HUES6 (cell line): ENCODE measurements at regions not wholly inside any gene's neighbourhood (a gene's known extent, or its start where the extent isn't known, plus 50 kb on each side); places are given as distances from the start of the nearest gene placed in this dataset.
"Not testable (repeated sequence)": the region's sequence is repeated elsewhere in the genome, so short reads cannot be mapped to it uniquely, and the experiment has no call there.

ENCODE experiments used
- H3K27ac ChIP-seq: 2 replicates; pipeline ENCODE4 v1.7.0; 2013; ENCODE audit warnings: low read depth, mild to moderate bottlenecking, low read length, inconsistent platforms
- H3K27me3 ChIP-seq: 2 replicates; pipeline ENCODE4 v1.6.1; 2013; ENCODE audit warnings: low read length; ENCODE audit not compliant: control insufficient read depth, insufficient read depth
- H3K36me3 ChIP-seq: 2 replicates; pipeline ENCODE4 v1.6.1; 2013; ENCODE audit warnings: low read length; ENCODE audit not compliant: control insufficient read depth, insufficient read depth
- H3K4me1 ChIP-seq: 2 replicates; pipeline ENCODE4 v1.6.1; 2013; ENCODE audit warnings: low read length; ENCODE audit not compliant: control insufficient read depth, insufficient read depth
- H3K4me3 ChIP-seq: 2 replicates; pipeline ENCODE4 v1.5.1; 2013; ENCODE audit warnings: low read depth, low read length
- H3K9ac ChIP-seq: one replicate; pipeline ENCODE4 v1.6.1; 2013; ENCODE audit warnings: mild to moderate bottlenecking, low read length
- H3K9me3 ChIP-seq: 2 replicates; pipeline ENCODE4 v1.6.1; 2013; ENCODE audit warnings: low read depth, low read length; ENCODE audit not compliant: control insufficient read depth, insufficient read depth

GRCh38 chr2:87533390-87534272 is 214.3 kb upstream of the PLGLB2 start:
- H3K27ac ChIP-seq, H3K4me1 ChIP-seq, H3K9ac ChIP-seq, H3K27me3 ChIP-seq, H3K36me3 ChIP-seq, H3K9me3 ChIP-seq, H3K4me3 ChIP-seq: not testable (repeated sequence)

- H3K27ac ChIP-seq, H3K27me3 ChIP-seq, H3K36me3 ChIP-seq, H3K4me1 ChIP-seq, H3K9ac ChIP-seq, H3K9me3 ChIP-seq, H3K4me3 ChIP-seq: not testable (repeated sequence)
Measured at GRCh38 chr2:87534273-87534889, 213.5 kb upstream of the PLGLB2 start.

- H3K36me3 ChIP-seq, H3K27ac ChIP-seq, H3K9ac ChIP-seq: not testable (repeated sequence)
Measured at GRCh38 chr2:87536427-87536826, 211.5 kb upstream of the PLGLB2 start.

GRCh38 chr2:87537251-87537671 is 210.6 kb upstream of the PLGLB2 start:
- not testable (repeated sequence) for H3K27ac ChIP-seq

More at GRCh38 chr2:87536427-87536826, 211.5 kb upstream of the PLGLB2 start:
- not testable (repeated sequence) for H3K4me1 ChIP-seq, H3K9me3 ChIP-seq, H3K27me3 ChIP-seq, H3K4me3 ChIP-seq

GRCh38 chr2:87538268-87538667 is 209.6 kb upstream of the PLGLB2 start:
- not testable (repeated sequence) for H3K27ac ChIP-seq, H3K9me3 ChIP-seq, H3K27me3 ChIP-seq

More at GRCh38 chr2:87537251-87537671, 210.6 kb upstream of the PLGLB2 start:
- H3K4me1 ChIP-seq, H3K9me3 ChIP-seq, H3K9ac ChIP-seq, H3K4me3 ChIP-seq, H3K36me3 ChIP-seq, H3K27me3 ChIP-seq: not testable (repeated sequence)

GRCh38 chr2:87539151-87539943 is 208.5 kb upstream of the PLGLB2 start:
- H3K27ac ChIP-seq, H3K4me3 ChIP-seq, H3K4me1 ChIP-seq, H3K9me3 ChIP-seq, H3K9ac ChIP-seq, H3K27me3 ChIP-seq, H3K36me3 ChIP-seq: not testable (repeated sequence)

More at GRCh38 chr2:87538268-87538667, 209.6 kb upstream of the PLGLB2 start:
- H3K4me3 ChIP-seq, H3K9ac ChIP-seq, H3K4me1 ChIP-seq, H3K36me3 ChIP-seq: not testable (repeated sequence)

- H3K9ac ChIP-seq, H3K9me3 ChIP-seq, H3K4me3 ChIP-seq, H3K27me3 ChIP-seq, H3K27ac ChIP-seq, H3K36me3 ChIP-seq, H3K4me1 ChIP-seq: not testable (repeated sequence)
Measured at GRCh38 chr2:87540242-87540641, 207.6 kb upstream of the PLGLB2 start.

GRCh38 chr2:87542599-87543174 is 205.2 kb upstream of the PLGLB2 start:
- not testable (repeated sequence) for H3K9ac ChIP-seq, H3K27me3 ChIP-seq, H3K4me1 ChIP-seq, H3K4me3 ChIP-seq, H3K9me3 ChIP-seq, H3K36me3 ChIP-seq, H3K27ac ChIP-seq

GRCh38 chr2:87543797-87544196 is 204.1 kb upstream of the PLGLB2 start:
- not testable (repeated sequence) for H3K4me3 ChIP-seq, H3K27ac ChIP-seq, H3K4me1 ChIP-seq, H3K9me3 ChIP-seq, H3K36me3 ChIP-seq, H3K27me3 ChIP-seq, H3K9ac ChIP-seq

- not testable (repeated sequence) for H3K9me3 ChIP-seq, H3K4me1 ChIP-seq, H3K9ac ChIP-seq, H3K27me3 ChIP-seq, H3K4me3 ChIP-seq, H3K27ac ChIP-seq, H3K36me3 ChIP-seq
Measured at GRCh38 chr2:87547106-87547505, 200.8 kb upstream of the PLGLB2 start.

GRCh38 chr2:87547966-87548365 is 199.9 kb upstream of the PLGLB2 start:
- not testable (repeated sequence) for H3K4me1 ChIP-seq, H3K27ac ChIP-seq, H3K27me3 ChIP-seq, H3K4me3 ChIP-seq, H3K9me3 ChIP-seq, H3K9ac ChIP-seq, H3K36me3 ChIP-seq
